ENCODE measurements at regions not wholly inside any gene's neighbourhood (a gene's known extent, or its start where the extent isn't known, plus 50 kb on each side); places are given as distances from the start of the nearest gene placed in this dataset.

- TF ChIP-seq, protein P1, sequence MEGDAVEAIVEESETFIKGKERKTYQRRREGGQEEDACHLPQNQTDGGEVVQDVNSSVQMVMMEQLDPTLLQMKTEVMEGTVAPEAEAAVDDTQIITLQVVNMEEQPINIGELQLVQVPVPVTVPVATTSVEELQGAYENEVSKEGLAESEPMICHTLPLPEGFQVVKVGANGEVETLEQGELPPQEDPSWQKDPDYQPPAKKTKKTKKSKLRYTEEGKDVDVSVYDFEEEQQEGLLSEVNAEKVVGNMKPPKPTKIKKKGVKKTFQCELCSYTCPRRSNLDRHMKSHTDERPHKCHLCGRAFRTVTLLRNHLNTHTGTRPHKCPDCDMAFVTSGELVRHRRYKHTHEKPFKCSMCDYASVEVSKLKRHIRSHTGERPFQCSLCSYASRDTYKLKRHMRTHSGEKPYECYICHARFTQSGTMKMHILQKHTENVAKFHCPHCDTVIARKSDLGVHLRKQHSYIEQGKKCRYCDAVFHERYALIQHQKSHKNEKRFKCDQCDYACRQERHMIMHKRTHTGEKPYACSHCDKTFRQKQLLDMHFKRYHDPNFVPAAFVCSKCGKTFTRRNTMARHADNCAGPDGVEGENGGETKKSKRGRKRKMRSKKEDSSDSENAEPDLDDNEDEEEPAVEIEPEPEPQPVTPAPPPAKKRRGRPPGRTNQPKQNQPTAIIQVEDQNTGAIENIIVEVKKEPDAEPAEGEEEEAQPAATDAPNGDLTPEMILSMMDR (IDR thresholded peaks at IDR 0.05 in 4 of 5, conservative IDR thresholded peaks at IDR 0.05 in 1 of 5): no peak
- peak in 1 of 2 donors; percentile 50 for TF ChIP-seq POLR2A (IDR thresholded peaks at IDR 0.05)
These were observed 693.6 kb downstream of the QKI start for GRCh38 chr6:164108092-164108491.

Data from gastrocnemius medialis (tissue), 4 donors.